Keratinocyte (primary cell): ENCODE measurements at regions not wholly inside any gene's neighbourhood (a gene's known extent, or its start where the extent isn't known, plus 50 kb on each side); places are given as distances from the start of the nearest gene placed in this dataset.

Source experiments
- DNase-seq: peaks from one replicate; pipeline ENCODE4 v3.0.0-alpha.2; 2011; ENCODE audit warnings: low read depth, missing footprints, low spot score
- FAIRE-seq: peaks from 2 replicates; lab custom pipeline; 2011; peaks lifted over from hg19 to GRCh38; lab: Jason Lieb, UNC
- H2AFZ ChIP-seq: 2 replicates; pipeline ENCODE4 v1.6.0; 2012; ENCODE audit warnings: low read length, control low read depth, inconsistent platforms; ENCODE audit not compliant: control insufficient read depth
- H3K27ac ChIP-seq: 2 replicates; pipeline ENCODE4 v1.5.1; 2011; ENCODE audit warnings: low read length; ENCODE audit not compliant: control insufficient read depth, insufficient read depth
- H3K27me3 ChIP-seq: 3 replicates; pipeline ENCODE4 v1.6.0; 2011; ENCODE audit warnings: low read length; ENCODE audit not compliant: control insufficient read depth, insufficient read depth; ENCODE audit errors: extremely low read depth
- H3K36me3 ChIP-seq, 2 experiments: 2 replicates in 1 of 2; 3 replicates in 1 of 2; pipeline ENCODE4 v1.5.1; 2011; ENCODE audit warnings: low read length in 2 of 2, mild to moderate bottlenecking in 1 of 2; ENCODE audit not compliant: control insufficient read depth in 2 of 2, insufficient read depth in 2 of 2; ENCODE audit errors: extremely low read depth in 1 of 2
- H3K4me1 ChIP-seq: 3 replicates; pipeline ENCODE4 v1.5.1; 2011; ENCODE audit warnings: low read length; ENCODE audit not compliant: control insufficient read depth, insufficient read depth; ENCODE audit errors: extremely low read depth
- H3K4me2 ChIP-seq: 3 replicates; pipeline ENCODE4 v1.6.0; 2011; ENCODE audit warnings: low read depth, low read length; ENCODE audit not compliant: control insufficient read depth, insufficient read depth; ENCODE audit errors: extremely low read depth
- H3K4me3 ChIP-seq, 3 experiments: fragments of 200-600 bp in 1 of 3; sonication (generic) in 1 of 3; 2 replicates in 2 of 3; 3 replicates in 1 of 3; pipeline ENCODE4 v1.5.1; 2011 to 2016; ENCODE audit warnings: low read length in 3 of 3, mild to moderate bottlenecking in 3 of 3, control low read depth in 2 of 3, inconsistent platforms in 1 of 3, low read depth in 1 of 3, mixed read lengths in 1 of 3, mixed run types in 1 of 3, moderate library complexity in 1 of 3; ENCODE audit not compliant: control insufficient read depth in 2 of 3, insufficient read depth in 2 of 3; ENCODE audit errors: extremely low read depth in 1 of 3
- H3K79me2 ChIP-seq: 2 replicates; pipeline ENCODE4 v1.6.0; 2012; ENCODE audit warnings: low read length; ENCODE audit not compliant: control insufficient read depth, insufficient read depth
- H3K9ac ChIP-seq: 3 replicates; pipeline ENCODE4 v1.6.0; 2011; ENCODE audit warnings: low read length; ENCODE audit not compliant: control insufficient read depth, insufficient read depth; ENCODE audit errors: extremely low read depth
- H3K9me1 ChIP-seq: 3 replicates; pipeline ENCODE4 v1.6.0; 2011; ENCODE audit warnings: low read length; ENCODE audit not compliant: control insufficient read depth, insufficient read depth; ENCODE audit errors: extremely low read depth
- H3K9me3 ChIP-seq: 2 replicates; pipeline ENCODE4 v1.5.1; 2012; ENCODE audit warnings: low read depth, low read length; ENCODE audit not compliant: control insufficient read depth
- H4K20me1 ChIP-seq: 3 replicates; pipeline ENCODE4 v1.6.0; 2011; ENCODE audit warnings: low read length; ENCODE audit not compliant: control insufficient read depth, insufficient read depth; ENCODE audit errors: extremely low read depth
- EZH2 ChIP-seq: IDR thresholded peaks from one replicate; pipeline ENCODE4 v1.6.1; 2012; ENCODE audit warnings: inconsistent platforms, mild to moderate bottlenecking, low read length, moderate library complexity
- dilution Hi-C: fragments of 300-500 bp; cut with MboI; formaldehyde crosslinking; loops from one replicate; pipeline ENCODE4 v1.7.0; 2020; ENCODE audit warnings: low sequenced_read_pairs; ENCODE audit not compliant: extremely low pct_ligation_motif_present
- TF ChIP-seq, protein P1 (sequence below), 3 experiments: IDR thresholded peaks in 1 of 3; conservative IDR thresholded peaks in 1 of 3; optimal IDR thresholded peaks in 1 of 3; 2 replicates in 2 of 3; 3 replicates in 1 of 3; pipeline versions ENCODE3 to v1.5.1; 2011; ENCODE audit warnings: low read length in 3 of 3, mild to moderate bottlenecking in 3 of 3, moderate library complexity in 2 of 3, control low read depth in 1 of 3, inconsistent platforms in 1 of 3; ENCODE audit not compliant: insufficient read depth in 2 of 3; ENCODE audit errors: extremely low read depth in 1 of 3

DNA sequence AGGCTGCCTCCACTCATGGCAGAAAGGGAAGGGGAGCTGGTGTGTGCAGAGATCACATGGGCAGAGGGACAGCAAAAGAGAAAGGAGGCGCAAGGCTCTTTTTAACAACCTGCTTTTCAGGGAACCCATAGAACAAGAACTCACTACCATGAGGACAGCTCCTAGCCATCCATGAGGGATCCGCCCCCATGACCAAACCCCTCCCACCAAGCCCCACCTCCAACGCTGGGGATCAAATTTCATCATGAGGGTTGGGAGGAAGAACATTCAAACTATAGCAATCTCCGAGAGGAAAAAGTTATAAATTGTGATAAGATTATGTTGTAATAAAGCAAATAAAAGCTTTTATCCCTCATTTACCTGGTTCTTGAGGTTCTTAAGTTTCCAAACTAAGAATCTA lies 84.7 kb upstream of the LMCD1 start:
- H3K9me3 ChIP-seq, result no peaks in the 10 kb centered on the region
- no peaks in the 10 kb centered on the region for H3K4me1 ChIP-seq
- FAIRE-seq, result no peak
- no peak overlapping the region for H3K4me2 ChIP-seq
- H2AFZ ChIP-seq, result no peak overlapping the region
- dilution Hi-C loops, result no loop called here
- no peak overlapping the region for H3K27ac ChIP-seq
- H3K9ac ChIP-seq, result no peak overlapping the region
- TF ChIP-seq, protein P1, sequence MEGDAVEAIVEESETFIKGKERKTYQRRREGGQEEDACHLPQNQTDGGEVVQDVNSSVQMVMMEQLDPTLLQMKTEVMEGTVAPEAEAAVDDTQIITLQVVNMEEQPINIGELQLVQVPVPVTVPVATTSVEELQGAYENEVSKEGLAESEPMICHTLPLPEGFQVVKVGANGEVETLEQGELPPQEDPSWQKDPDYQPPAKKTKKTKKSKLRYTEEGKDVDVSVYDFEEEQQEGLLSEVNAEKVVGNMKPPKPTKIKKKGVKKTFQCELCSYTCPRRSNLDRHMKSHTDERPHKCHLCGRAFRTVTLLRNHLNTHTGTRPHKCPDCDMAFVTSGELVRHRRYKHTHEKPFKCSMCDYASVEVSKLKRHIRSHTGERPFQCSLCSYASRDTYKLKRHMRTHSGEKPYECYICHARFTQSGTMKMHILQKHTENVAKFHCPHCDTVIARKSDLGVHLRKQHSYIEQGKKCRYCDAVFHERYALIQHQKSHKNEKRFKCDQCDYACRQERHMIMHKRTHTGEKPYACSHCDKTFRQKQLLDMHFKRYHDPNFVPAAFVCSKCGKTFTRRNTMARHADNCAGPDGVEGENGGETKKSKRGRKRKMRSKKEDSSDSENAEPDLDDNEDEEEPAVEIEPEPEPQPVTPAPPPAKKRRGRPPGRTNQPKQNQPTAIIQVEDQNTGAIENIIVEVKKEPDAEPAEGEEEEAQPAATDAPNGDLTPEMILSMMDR (optimal IDR thresholded peaks at IDR 0.05 in 1 of 3, IDR thresholded peaks at IDR 0.05 in 1 of 3, conservative IDR thresholded peaks at IDR 0.05 in 1 of 3; ENCODE audit: extremely low read depth in 1 of 3, insufficient read depth in 2 of 3, low read length in 3 of 3), result no peak
- TF ChIP-seq EZH2, result no peak
- peak overlapping the region in 1 of 3 experiments; percentile 15 for H3K4me3 ChIP-seq
- no peaks in the 10 kb centered on the region for H3K9me1 ChIP-seq
- H4K20me1 ChIP-seq, result no peaks in the 10 kb centered on the region
- H3K36me3 ChIP-seq, result no peaks in the 10 kb centered on the region
- no peaks in the 10 kb centered on the region for H3K79me2 ChIP-seq
- no peak for DNase-seq
- H3K27me3 ChIP-seq, result peaks cover 4% of the 10 kb centered on the region

DNA sequence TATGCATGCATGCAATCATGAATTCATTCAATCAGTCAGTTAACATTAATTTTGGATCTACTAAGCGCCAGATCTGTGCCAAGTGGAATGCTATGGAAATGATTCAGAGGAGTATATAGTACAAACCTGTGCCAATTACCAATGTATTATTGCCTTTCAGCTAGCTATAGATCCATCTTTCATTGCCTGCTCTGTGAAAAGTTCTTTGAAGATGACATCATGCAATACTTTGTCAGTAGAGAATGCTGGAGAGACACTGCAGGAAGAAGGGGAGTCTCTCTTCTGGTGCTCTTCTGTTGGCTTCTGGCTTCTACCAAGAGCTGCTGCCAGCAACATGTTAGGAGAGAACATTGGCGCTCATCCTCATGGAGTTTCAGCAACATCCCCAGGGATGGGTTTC lies 81.0 kb upstream of the LMCD1 start:
- Histone ChIP-seq H3K4me1 (no peaks in the 10 kb centered on the region), H3K27me3 (peaks cover 4% of the 10 kb centered on the region), H3K27ac (no peak overlapping the region), H2AFZ (no peak overlapping the region), H3K36me3 (no peaks in the 10 kb centered on the region), H3K4me3 (no peak overlapping the region), H3K9me3 (no peaks in the 10 kb centered on the region), H3K9ac (no peak overlapping the region), H3K9me1 (no peaks in the 10 kb centered on the region), H4K20me1 (no peaks in the 10 kb centered on the region), H3K4me2 (no peak overlapping the region), H3K79me2 (no peaks in the 10 kb centered on the region)
- TF ChIP-seq, protein P1 (optimal IDR thresholded peaks at IDR 0.05 in 1 of 3, IDR thresholded peaks at IDR 0.05 in 1 of 3, conservative IDR thresholded peaks at IDR 0.05 in 1 of 3; ENCODE audit: extremely low read depth in 1 of 3, insufficient read depth in 2 of 3, low read length in 3 of 3), result no peak
- TF ChIP-seq EZH2, result no peak
- FAIRE-seq, result no peak
- dilution Hi-C loops, result no loop called here
- no peak for DNase-seq
